SK-N-SH (cell line): ENCODE measurements at regions not wholly inside any gene's neighbourhood (a gene's known extent, or its start where the extent isn't known, plus 50 kb on each side); places are given as distances from the start of the nearest gene placed in this dataset.

Source experiments
- CTCF ChIA-PET: fragments of 300-600, 350-600 bp; formaldehyde crosslinking; extraction: SDS; loops from one replicate; lab custom pipeline; 2021; lab: Yijun Ruan, JAX
- POLR2A ChIA-PET: fragments of 350-600 bp; sonication (Branson Sonifier 250); formaldehyde crosslinking; extraction: SDS; loops from one replicate; lab custom pipeline; 2020; ENCODE audit warnings: antibody characterized with exemption, inconsistent platforms; lab: Yijun Ruan, JAX
- DNase-seq: peaks from one replicate; pipeline ENCODE4 v3.0.0; 2012
- H2AFZ ChIP-seq: fragments of 200-600 bp; sonication (generic); 2 replicates; pipeline ENCODE4 v1.8.1; 2016; ENCODE audit warnings: antibody characterized with exemption, mild to moderate bottlenecking, low read depth
- H3F3A ChIP-seq: fragments of 200-600 bp; sonication (generic); replicated peaks from 2 replicates; pipeline ENCODE3; 2016; ENCODE audit warnings: antibody characterized with exemption, mild to moderate bottlenecking; ENCODE audit not compliant: insufficient read depth
- H3K27ac ChIP-seq, 2 experiments: fragments of 200-500 bp in 1 of 2; fragments of 200-600 bp in 1 of 2; sonication (Bioruptor generic) in 1 of 2; sonication (generic), shearing (Covaris generic) in 1 of 2; 2 replicates each; pipeline versions ENCODE4 v1.5.1 to v1.6.1; 2014 to 2016; ENCODE audit warnings: low read depth in 2 of 2, inconsistent platforms in 1 of 2, low read length in 1 of 2, mild to moderate bottlenecking in 1 of 2, mixed read lengths in 1 of 2
- H3K27me3 ChIP-seq: fragments of 200-600 bp; sonication (generic), shearing (Covaris generic); 2 replicates; pipeline ENCODE4 v1.6.1; 2016; ENCODE audit warnings: mixed run types; ENCODE audit not compliant: insufficient read depth
- H3K36me3 ChIP-seq, 2 experiments: fragments of 200-500 bp in 1 of 2; fragments of 200-600 bp in 1 of 2; sonication (Bioruptor generic) in 1 of 2; sonication (generic) in 1 of 2; replicated peaks in 1 of 2; 2 replicates each; pipeline versions ENCODE3 to v1.5.1; 2014 to 2016; ENCODE audit warnings: low read length in 1 of 2, mild to moderate bottlenecking in 1 of 2; ENCODE audit not compliant: insufficient read depth in 2 of 2, control insufficient read depth in 1 of 2
- H3K4me1 ChIP-seq, 2 experiments: fragments of 200-500 bp in 1 of 2; fragments of 200-600 bp in 1 of 2; sonication (Bioruptor generic) in 1 of 2; sonication (generic), shearing (Covaris generic) in 1 of 2; 2 replicates each; pipeline versions ENCODE4 v1.5.1 to v1.6.1; 2014 to 2016; ENCODE audit warnings: low read depth in 1 of 2, low read length in 1 of 2, mixed run types in 1 of 2; ENCODE audit not compliant: insufficient read depth in 2 of 2, control insufficient read depth in 1 of 2
- H3K4me2 ChIP-seq: fragments of 200-600 bp; sonication (generic), shearing (Covaris generic); 2 replicates; pipeline ENCODE4 v1.6.1; 2017; ENCODE audit warnings: mixed run types
- H3K4me3 ChIP-seq, 2 experiments: fragments of 200-500 bp in 1 of 2; fragments of 200-600 bp in 1 of 2; sonication (Bioruptor generic) in 1 of 2; sonication (generic), shearing (Covaris generic) in 1 of 2; 2 replicates each; pipeline versions ENCODE4 v1.5.1 to v1.8.1; 2014 to 2016; ENCODE audit warnings: low read depth in 2 of 2, inconsistent platforms in 1 of 2, low read length in 1 of 2, mild to moderate bottlenecking in 1 of 2, mixed read lengths in 1 of 2, moderate library complexity in 1 of 2
- H3K79me2 ChIP-seq: fragments of 200-600 bp; sonication (generic); 2 replicates; pipeline ENCODE4 v1.8.1; 2017; ENCODE audit warnings: mild to moderate bottlenecking; ENCODE audit not compliant: insufficient read depth
- H3K9ac ChIP-seq: fragments of 200-600 bp; sonication (generic); 2 replicates; pipeline ENCODE4 v1.6.1; 2017; ENCODE audit warnings: mixed run types
- H3K9me2 ChIP-seq: fragments of 200-600 bp; sonication (generic); 2 replicates; pipeline ENCODE4 v1.6.1; 2017; ENCODE audit warnings: mixed run types
- H3K9me3 ChIP-seq: fragments of 200-600 bp; sonication (generic); 2 replicates; pipeline ENCODE4 v1.6.1; 2017; ENCODE audit warnings: mixed run types, mild to moderate bottlenecking, moderate library complexity
- H4K20me1 ChIP-seq: fragments of 200-600 bp; sonication (generic); 2 replicates; pipeline ENCODE4 v1.6.1; 2017; ENCODE audit warnings: mild to moderate bottlenecking, mixed run types; ENCODE audit not compliant: insufficient read depth
- EP300 ChIP-seq, 2 experiments: IDR thresholded peaks; 2 replicates each; pipeline versions ENCODE4 v1.4.0 to v1.6.1; 2012; ENCODE audit warnings: borderline replicate concordance in 1 of 2, low read depth in 1 of 2, low read length in 1 of 2
- EZH2phosphoT487 ChIP-seq: fragments of 200-600 bp; sonication (generic); IDR thresholded peaks from 2 replicates; pipeline ENCODE4 v1.6.1; 2017; ENCODE audit warnings: low read depth, mixed run types, mild to moderate bottlenecking, antibody characterized with exemption, moderate library complexity, borderline replicate concordance
- FOSL2 ChIP-seq: IDR thresholded peaks from 2 replicates; pipeline ENCODE4 v1.4.0; 2012; ENCODE audit warnings: low read depth, mild to moderate bottlenecking, moderate library complexity, borderline replicate concordance
- FOXJ3 ChIP-seq: sonication (generic); formaldehyde crosslinking; IDR thresholded peaks from 2 replicates; pipeline ENCODE4 v1.5.1; 2020; ENCODE audit warnings: mild to moderate bottlenecking, missing genetic modification reagents
- GABPA ChIP-seq: IDR thresholded peaks from 2 replicates; pipeline ENCODE4 v1.4.0; 2012; ENCODE audit warnings: low read depth, mild to moderate bottlenecking
- IRF3 ChIP-seq: fragments of 150-350 bp; IDR thresholded peaks from 2 replicates; pipeline ENCODE4 v1.6.1; 2016; ENCODE audit warnings: mild to moderate bottlenecking, low read depth, low read length
- MAX ChIP-seq: IDR thresholded peaks from 2 replicates; pipeline ENCODE4 v1.4.0; 2012; ENCODE audit warnings: low read depth
- MEF2A ChIP-seq: IDR thresholded peaks from 2 replicates; pipeline ENCODE4 v1.4.0; 2012; ENCODE audit warnings: low read depth, borderline replicate concordance
- NFIC ChIP-seq: IDR thresholded peaks from 2 replicates; pipeline ENCODE4 v1.4.0; 2012; ENCODE audit warnings: borderline replicate concordance
- POLR2AphosphoS5 ChIP-seq: IDR thresholded peaks from 2 replicates; pipeline ENCODE4 v1.6.1; 2012; ENCODE audit warnings: low read depth, low read length
- RCOR1 ChIP-seq: fragments of 150-350 bp; IDR thresholded peaks from 2 replicates; pipeline ENCODE4 v1.6.1; 2017; ENCODE audit warnings: antibody characterized with exemption, low read length
- REST ChIP-seq: IDR thresholded peaks from 2 replicates; pipeline ENCODE4 v1.6.1; 2012; ENCODE audit warnings: mild to moderate bottlenecking, low read depth, low read length, moderate library complexity
- RFX5 ChIP-seq: IDR thresholded peaks from 2 replicates; pipeline ENCODE4 v1.6.1; 2012; ENCODE audit warnings: mild to moderate bottlenecking, improper control_type of control experiment, low read length
- SIN3A ChIP-seq: IDR thresholded peaks from 2 replicates; pipeline ENCODE4 v1.6.1; 2012; ENCODE audit warnings: low read depth, mild to moderate bottlenecking, low read length, moderate library complexity, borderline replicate concordance
- TCF12 ChIP-seq: IDR thresholded peaks from 2 replicates; pipeline ENCODE4 v1.4.0; 2012
- TEAD4 ChIP-seq: IDR thresholded peaks from 2 replicates; pipeline ENCODE4 v1.4.0; 2012; ENCODE audit warnings: mild to moderate bottlenecking, borderline replicate concordance; ENCODE audit not compliant: insufficient read depth
- YY1 ChIP-seq: IDR thresholded peaks from 2 replicates; pipeline ENCODE4 v1.4.0; 2012; ENCODE audit warnings: low read depth, mild to moderate bottlenecking
- WGBS: methylation state at CpG from one replicate; pipeline ENCODE4 v1.1.6; 2017; ENCODE audit warnings: low lambda C conversion rate; 5-methylcytosine and 5-hydroxymethylcytosine counted together
- TF ChIP-seq, protein P1 (sequence below): fragments of 200-600 bp; sonication (generic); IDR thresholded peaks from 2 replicates; pipeline ENCODE4 v1.6.1; 2017; ENCODE audit warnings: antibody characterized with exemption, mild to moderate bottlenecking, moderate library complexity
- TF ChIP-seq, protein P2 (sequence below): IDR thresholded peaks from 2 replicates; pipeline ENCODE4; 2012

DNA sequence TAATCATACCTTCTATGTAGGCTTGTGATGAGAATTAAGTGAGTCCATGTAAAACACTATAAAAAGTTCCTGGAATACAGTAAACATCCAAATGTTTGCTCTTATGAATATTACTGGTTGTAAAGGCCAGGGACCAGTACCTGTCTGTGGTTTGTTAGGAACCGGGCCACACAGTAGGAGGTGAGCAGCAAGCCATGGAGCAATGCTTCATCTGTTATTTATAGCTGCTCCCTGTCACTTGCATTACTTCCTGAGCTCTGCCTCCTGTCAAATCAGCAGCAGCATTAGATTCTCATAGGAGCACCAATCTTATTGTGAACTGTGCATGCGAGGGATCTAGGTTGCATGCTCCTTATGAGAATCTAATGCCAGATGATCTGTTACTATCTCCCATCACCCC lies 662.0 kb upstream of the ANKRD30A start (continued):
- TF ChIP-seq REST (no peak), SIN3A (no peak)

GRCh38 chr10:36462194-36462593 lies 663.2 kb upstream of the ANKRD30A start:
- ChIA-PET CTCF (no interaction called here), POLR2A (no interaction called here)
- 90% methylated on average over 1 of the region's 1 CpG for WGBS
- Histone ChIP-seq H3K4me1 (no peaks in the 10 kb centered on the region), H3K9me2 (no peaks in the 10 kb centered on the region), H3K27me3 (no peaks in the 10 kb centered on the region), H3K4me3 (no peak overlapping the region), H2AFZ (no peak overlapping the region), H3K4me2 (no peak overlapping the region), H3K27ac (no peak overlapping the region), H3K79me2 (no peaks in the 10 kb centered on the region), H3K36me3 (no peaks in the 10 kb centered on the region), H3F3A (no peaks in the 10 kb centered on the region), H4K20me1 (no peaks in the 10 kb centered on the region), H3K9me3 (no peaks in the 10 kb centered on the region), H3K9ac (no peak overlapping the region)
- DNase-seq: no peak
- no peak for TF ChIP-seq YY1
- no peak for TF ChIP-seq MEF2A
- TF ChIP-seq IRF3: no peak
- no peak for TF ChIP-seq RCOR1
- peak; percentile 64 for TF ChIP-seq TCF12
- no peak for TF ChIP-seq RFX5
- TF ChIP-seq, protein P1, sequence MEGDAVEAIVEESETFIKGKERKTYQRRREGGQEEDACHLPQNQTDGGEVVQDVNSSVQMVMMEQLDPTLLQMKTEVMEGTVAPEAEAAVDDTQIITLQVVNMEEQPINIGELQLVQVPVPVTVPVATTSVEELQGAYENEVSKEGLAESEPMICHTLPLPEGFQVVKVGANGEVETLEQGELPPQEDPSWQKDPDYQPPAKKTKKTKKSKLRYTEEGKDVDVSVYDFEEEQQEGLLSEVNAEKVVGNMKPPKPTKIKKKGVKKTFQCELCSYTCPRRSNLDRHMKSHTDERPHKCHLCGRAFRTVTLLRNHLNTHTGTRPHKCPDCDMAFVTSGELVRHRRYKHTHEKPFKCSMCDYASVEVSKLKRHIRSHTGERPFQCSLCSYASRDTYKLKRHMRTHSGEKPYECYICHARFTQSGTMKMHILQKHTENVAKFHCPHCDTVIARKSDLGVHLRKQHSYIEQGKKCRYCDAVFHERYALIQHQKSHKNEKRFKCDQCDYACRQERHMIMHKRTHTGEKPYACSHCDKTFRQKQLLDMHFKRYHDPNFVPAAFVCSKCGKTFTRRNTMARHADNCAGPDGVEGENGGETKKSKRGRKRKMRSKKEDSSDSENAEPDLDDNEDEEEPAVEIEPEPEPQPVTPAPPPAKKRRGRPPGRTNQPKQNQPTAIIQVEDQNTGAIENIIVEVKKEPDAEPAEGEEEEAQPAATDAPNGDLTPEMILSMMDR: no peak
- no peak for TF ChIP-seq TEAD4
- no peak for TF ChIP-seq GABPA
- TF ChIP-seq, protein P2, sequence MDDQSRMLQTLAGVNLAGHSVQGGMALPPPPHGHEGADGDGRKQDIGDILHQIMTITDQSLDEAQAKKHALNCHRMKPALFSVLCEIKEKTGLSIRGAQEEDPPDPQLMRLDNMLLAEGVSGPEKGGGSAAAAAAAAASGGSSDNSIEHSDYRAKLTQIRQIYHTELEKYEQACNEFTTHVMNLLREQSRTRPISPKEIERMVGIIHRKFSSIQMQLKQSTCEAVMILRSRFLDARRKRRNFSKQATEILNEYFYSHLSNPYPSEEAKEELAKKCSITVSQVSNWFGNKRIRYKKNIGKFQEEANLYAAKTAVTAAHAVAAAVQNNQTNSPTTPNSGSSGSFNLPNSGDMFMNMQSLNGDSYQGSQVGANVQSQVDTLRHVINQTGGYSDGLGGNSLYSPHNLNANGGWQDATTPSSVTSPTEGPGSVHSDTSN: peak; percentile 42
- no peak for TF ChIP-seq EZH2phosphoT487
- no peak for TF ChIP-seq MAX
- TF ChIP-seq FOSL2: 0 out of 2 replicates have a peak, but pooled peaks have one; percentile 5
- TF ChIP-seq EP300 (IDR thresholded peaks at IDR 0.05; ENCODE audit: borderline replicate concordance in 1 of 2, low read depth in 1 of 2, low read length in 1 of 2): peak in 1 of 2 experiments; percentile 14; a peak in 1 of 4 replicates
- no peak for TF ChIP-seq FOXJ3 (CRISPR knock-in tag)
- no peak for TF ChIP-seq POLR2AphosphoS5
- no peak for TF ChIP-seq NFIC
- no peak for TF ChIP-seq REST
